Duodenal mucosa (tissue), 2 donors: ENCODE measurements at regions not wholly inside any gene's neighbourhood (a gene's known extent, or its start where the extent isn't known, plus 50 kb on each side); places are given as distances from the start of the nearest gene placed in this dataset.

Experiments used
- H3K27ac ChIP-seq: one replicate; pipeline ENCODE4 v1.7.0; 2013; ENCODE audit warnings: low read depth, low read length
- H3K27me3 ChIP-seq, 2 donors: one replicate each; pipeline ENCODE4 v1.7.0; 2013; ENCODE audit warnings: low read length in 2 of 2, control low read depth in 1 of 2; ENCODE audit not compliant: insufficient read depth in 2 of 2, control insufficient read depth in 1 of 2
- H3K36me3 ChIP-seq, 2 donors: one replicate each; pipeline ENCODE4 v1.7.0; 2013; ENCODE audit warnings: low read length in 2 of 2, control low read depth in 1 of 2; ENCODE audit not compliant: insufficient read depth in 2 of 2, control insufficient read depth in 1 of 2
- H3K4me1 ChIP-seq, 2 donors: one replicate each; pipeline ENCODE4 v1.7.0; 2013; ENCODE audit warnings: low read length in 2 of 2, control low read depth in 1 of 2; ENCODE audit not compliant: insufficient read depth in 2 of 2, control insufficient read depth in 1 of 2
- H3K4me3 ChIP-seq, 2 donors: one replicate each; pipeline ENCODE4 v1.7.0; 2013; ENCODE audit warnings: low read length in 2 of 2, low read depth in 1 of 2
- H3K9ac ChIP-seq, 2 donors: one replicate each; pipeline ENCODE4 v1.7.0; 2013; ENCODE audit warnings: low read length in 2 of 2, low read depth in 1 of 2
- H3K9me3 ChIP-seq, 2 donors: one replicate each; pipeline ENCODE4 v1.7.0; 2013; ENCODE audit warnings: low read length in 2 of 2, control low read depth in 1 of 2; ENCODE audit not compliant: control insufficient read depth in 1 of 2

DNA sequence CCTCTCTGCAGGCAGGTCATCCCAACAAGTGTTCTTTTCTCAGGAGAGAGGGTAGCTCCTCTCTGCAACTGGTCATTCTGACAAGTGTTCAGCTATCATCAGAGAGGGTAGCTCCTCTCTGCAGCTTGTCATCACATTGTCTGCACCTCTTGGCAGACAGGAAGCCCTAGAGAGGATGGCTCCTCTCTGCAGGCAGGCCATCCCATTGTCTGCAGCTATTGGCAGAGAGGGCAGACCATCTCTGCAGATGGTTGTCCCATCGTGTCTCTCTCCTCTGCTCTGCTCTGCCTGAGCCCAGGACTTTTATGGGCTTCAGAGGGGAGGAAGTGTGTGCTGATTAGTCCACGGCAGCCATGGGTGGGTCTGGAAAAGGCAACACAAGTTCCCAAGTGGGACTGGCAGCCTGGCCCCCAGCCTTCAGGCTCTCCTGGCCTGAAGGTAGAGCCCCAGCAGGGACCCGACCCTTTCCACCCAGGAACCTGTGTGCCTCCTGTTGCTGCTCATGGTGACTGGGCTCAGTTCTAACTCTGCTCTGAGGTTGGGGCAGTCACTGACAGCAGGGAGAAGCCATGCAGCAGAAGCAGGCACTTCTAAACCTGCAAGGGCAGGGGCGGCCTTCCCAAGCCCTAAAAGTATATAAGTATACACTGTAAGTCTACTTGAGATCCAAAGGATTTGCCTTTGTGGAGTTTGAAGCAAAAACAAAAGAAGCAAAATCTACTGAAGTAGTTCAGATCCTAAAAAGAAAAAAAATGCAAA lies 637.9 kb downstream of the PLOD2 start:
- Histone ChIP-seq H3K27ac (no peak overlapping the region), H3K27me3 (no peaks in the 10 kb centered on the region), H3K4me1 (no peaks in the 10 kb centered on the region), H3K9me3 (no peaks in the 10 kb centered on the region), H3K36me3 (no peaks in the 10 kb centered on the region), H3K4me3 (no peak overlapping the region), H3K9ac (no peak overlapping the region)

DNA sequence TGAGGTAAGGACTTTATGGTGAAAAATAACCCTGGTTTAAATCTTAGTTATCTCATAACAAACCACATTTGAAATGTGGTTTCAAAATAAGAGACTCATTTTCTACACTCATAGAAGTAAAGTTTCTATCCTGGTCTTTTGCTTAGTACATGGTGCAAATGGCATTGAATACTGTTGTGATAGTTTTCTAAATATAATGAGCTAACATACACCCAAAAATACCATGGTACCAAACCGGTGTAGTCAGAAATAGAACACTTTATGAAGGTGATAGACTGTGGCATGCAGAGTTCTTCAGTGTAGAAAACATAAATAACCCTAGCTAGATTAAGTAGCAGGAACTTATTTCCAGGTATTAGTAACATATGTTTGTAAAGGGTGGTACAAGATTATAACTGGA lies 629.4 kb downstream of the PLOD2 start:
- Histone ChIP-seq H3K4me1 (no peaks in the 10 kb centered on the region), H3K36me3 (no peaks in the 10 kb centered on the region), H3K4me3 (no peak overlapping the region), H3K27me3 (no peaks in the 10 kb centered on the region), H3K9ac (no peak overlapping the region), H3K9me3 (no peaks in the 10 kb centered on the region), H3K27ac (no peak overlapping the region)

DNA sequence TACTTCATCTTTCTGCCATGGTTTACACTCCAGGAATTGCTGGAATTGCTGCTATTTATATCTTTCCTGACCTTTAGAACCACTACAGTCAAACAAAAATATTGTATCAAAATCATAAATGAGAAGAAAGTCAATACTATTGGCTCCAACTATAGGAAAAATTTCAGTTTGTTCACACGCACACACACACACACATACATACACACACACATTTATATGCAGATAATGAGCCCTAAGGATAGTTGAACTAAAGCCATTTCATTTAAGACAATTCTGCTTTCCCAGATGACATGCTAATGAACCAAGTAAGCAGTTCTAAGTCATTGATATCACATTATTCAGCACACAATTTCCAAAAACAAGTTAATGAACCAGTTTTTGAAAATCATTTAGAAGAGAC lies 627.3 kb downstream of the PLOD2 start:
- no peaks in the 10 kb centered on the region for H3K4me1 ChIP-seq
- no peak overlapping the region for H3K9ac ChIP-seq
- no peaks in the 10 kb centered on the region for H3K9me3 ChIP-seq
- no peaks in the 10 kb centered on the region for H3K27me3 ChIP-seq
- H3K4me3 ChIP-seq: no peak overlapping the region
- H3K27ac ChIP-seq: no peak overlapping the region
- H3K36me3 ChIP-seq: no peaks in the 10 kb centered on the region

DNA sequence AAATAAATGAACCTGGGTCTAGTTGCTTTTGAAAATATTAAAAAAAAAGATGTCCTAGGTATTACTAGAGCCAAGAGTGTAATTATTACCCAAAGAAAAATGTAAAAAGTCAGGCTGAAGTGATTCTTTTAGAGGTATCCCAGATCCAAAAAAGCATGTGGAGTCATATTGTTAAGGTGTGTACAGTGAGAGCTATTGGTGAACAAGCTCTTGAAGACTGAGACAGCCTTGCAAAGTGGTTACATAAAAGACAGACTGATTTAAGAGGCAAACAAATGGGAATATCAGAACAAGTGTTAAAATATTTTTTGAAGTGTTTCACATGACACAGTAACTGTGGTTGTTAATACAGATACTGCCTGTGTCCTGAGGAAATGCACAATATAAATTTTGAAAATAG lies 624.5 kb downstream of the PLOD2 start:
- H3K27ac ChIP-seq: no peak overlapping the region
- H3K4me3 ChIP-seq: no peak overlapping the region
- no peaks in the 10 kb centered on the region for H3K27me3 ChIP-seq
- no peaks in the 10 kb centered on the region for H3K36me3 ChIP-seq
- H3K9ac ChIP-seq: no peak overlapping the region
- no peaks in the 10 kb centered on the region for H3K9me3 ChIP-seq
- H3K4me1 ChIP-seq: no peaks in the 10 kb centered on the region

DNA sequence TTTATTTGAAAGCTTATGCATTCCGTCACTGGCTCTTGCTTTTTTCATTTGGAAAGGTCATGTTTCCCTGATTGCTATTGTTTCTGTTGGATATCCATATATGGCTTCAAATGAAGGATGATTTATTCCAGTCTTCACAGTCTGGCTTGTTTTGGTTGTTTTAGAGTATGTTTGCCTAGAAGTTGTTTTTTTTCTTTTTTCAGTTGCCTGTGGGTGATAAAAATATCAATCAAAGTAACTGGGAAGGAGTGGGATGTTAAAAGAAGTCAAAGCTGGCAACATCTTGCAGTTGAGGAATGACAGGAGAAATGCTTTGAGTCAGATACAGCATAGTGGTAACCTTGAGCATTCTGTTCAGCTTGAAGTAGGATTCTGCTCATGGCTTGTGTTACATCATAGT lies 610.5 kb downstream of the PLOD2 start:
- Histone ChIP-seq H3K27me3 (no peaks in the 10 kb centered on the region), H3K9me3 (peaks cover 0 to 6% of the 10 kb centered on the region in 2 donors), H3K4me3 (no peak overlapping the region), H3K4me1 (no peaks in the 10 kb centered on the region), H3K36me3 (no peaks in the 10 kb centered on the region), H3K27ac (no peak overlapping the region), H3K9ac (no peak overlapping the region)

DNA sequence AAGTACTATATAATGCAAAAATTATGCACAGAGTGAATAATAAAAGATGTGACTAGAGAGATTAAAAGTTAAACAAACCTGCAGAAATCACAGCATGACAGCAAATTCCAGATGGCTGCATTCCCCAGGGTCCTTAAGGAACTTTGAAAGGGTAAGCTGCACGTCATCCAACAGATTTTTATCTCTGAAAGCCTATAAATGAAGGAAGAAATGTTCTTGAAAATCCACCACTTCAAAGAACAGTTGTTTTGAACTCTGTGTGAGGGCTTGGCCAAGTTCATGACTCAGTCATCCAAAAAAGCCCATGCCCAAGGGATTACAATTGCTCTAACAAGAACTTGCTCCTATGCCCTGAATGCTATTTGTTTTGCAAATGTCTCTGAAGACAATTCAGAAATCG lies 603.6 kb downstream of the PLOD2 start:
- no peak overlapping the region for H3K9ac ChIP-seq
- no peaks in the 10 kb centered on the region for H3K4me1 ChIP-seq
- H3K36me3 ChIP-seq: no peaks in the 10 kb centered on the region

DNA sequence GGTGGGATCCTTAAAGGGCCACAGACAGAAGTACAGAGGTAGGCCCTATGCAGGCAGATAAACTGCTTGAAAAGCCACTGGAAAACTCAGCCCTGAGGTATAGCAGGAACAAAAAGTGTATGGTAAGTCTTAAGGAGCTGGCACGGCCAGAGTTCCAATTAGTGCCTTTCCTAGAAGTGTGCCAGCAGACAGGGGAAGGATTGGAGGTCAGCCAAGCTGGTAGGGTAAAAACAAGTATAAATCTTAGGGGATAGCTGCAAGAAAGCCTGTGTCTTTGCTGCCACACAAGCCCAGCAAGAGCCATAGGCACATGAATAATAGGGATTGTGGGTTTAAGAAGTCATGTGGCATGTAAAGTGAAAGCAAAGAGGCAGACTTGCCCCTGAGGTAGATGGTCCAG lies 582.5 kb downstream of the PLOD2 start:
- Histone ChIP-seq H3K9me3 (no peaks in the 10 kb centered on the region), H3K9ac (no peak overlapping the region), H3K4me1 (no peaks in the 10 kb centered on the region), H3K27me3 (no peaks in the 10 kb centered on the region), H3K36me3 (no peaks in the 10 kb centered on the region), H3K4me3 (no peak overlapping the region), H3K27ac (no peak overlapping the region)

More for the DNA sequence above, 603.6 kb downstream of the PLOD2 start:
- H3K4me3 ChIP-seq: no peak overlapping the region
- no peaks in the 10 kb centered on the region for H3K9me3 ChIP-seq
- no peaks in the 10 kb centered on the region for H3K27me3 ChIP-seq
- no peak overlapping the region for H3K27ac ChIP-seq

DNA sequence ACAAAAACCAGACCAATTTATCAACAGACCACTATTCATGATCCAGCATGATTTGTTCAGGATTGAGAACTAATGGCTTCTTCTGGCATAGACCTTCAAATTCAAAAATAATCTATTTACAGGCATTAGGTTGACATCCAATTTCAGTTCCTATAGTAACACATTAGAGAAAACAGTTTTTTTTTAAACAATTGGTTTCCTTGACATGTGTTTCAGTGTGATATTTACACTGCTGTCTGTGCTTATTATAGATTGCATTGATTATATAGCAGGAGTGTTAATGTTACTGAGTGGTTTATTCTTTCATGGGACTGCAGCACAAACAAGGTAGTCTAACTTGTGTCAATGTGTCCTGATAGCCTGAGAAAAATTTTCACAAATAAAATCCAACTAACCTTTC lies 579.3 kb downstream of the PLOD2 start:
- H3K4me3 ChIP-seq: no peak overlapping the region
- H3K27ac ChIP-seq: no peak overlapping the region
- H3K36me3 ChIP-seq: no peaks in the 10 kb centered on the region
- H3K9ac ChIP-seq: no peak overlapping the region
- H3K4me1 ChIP-seq: no peaks in the 10 kb centered on the region
- no peaks in the 10 kb centered on the region for H3K9me3 ChIP-seq
- no peaks in the 10 kb centered on the region for H3K27me3 ChIP-seq

DNA sequence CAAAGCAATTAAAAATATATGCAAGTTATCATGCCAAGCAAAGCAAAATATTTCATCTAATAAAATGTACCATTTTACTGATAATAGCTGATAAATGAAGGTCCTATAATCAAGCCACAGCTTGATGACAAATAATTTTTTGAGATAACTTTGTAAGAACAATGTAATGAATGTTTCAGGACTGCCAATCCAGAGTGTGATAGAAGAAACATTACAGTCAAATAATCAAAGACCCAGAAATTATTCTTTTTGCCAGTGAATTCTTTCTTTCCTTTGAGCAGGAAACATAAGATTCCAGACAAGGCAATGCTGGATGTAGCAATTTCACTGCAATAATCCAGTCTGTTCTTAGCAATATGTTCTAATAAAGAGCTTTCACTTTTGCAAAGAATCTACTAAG lies 556.1 kb downstream of the PLOD2 start:
- Histone ChIP-seq H3K27ac (no peak overlapping the region), H3K36me3 (no peaks in the 10 kb centered on the region), H3K9me3 (no peaks in the 10 kb centered on the region), H3K27me3 (no peaks in the 10 kb centered on the region), H3K4me3 (no peak overlapping the region), H3K4me1 (no peaks in the 10 kb centered on the region), H3K9ac (no peak overlapping the region)

DNA sequence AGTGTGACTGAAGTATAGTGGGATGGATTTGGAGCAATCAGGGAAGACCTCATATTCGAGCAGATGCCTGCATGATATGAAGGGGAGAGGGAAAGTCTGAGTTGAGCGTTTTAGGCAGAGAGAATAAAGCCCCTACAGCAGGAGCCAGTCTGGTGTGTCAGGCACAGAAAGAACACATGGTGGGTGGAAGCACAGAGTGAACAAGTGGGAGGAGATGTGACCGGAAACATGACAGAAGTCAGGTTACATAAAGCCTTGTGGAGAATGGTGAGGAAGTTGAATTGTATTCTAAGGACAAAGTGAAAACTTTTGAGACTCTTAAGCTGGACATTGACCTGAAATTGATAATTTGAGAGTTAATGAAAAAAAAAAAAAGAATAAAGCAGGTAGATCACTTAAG lies 541.0 kb downstream of the PLOD2 start:
- H3K36me3 ChIP-seq: no peaks in the 10 kb centered on the region
- H3K9me3 ChIP-seq: peaks cover 0 to 14% of the 10 kb centered on the region in 2 donors
- H3K4me3 ChIP-seq: no peak overlapping the region
- H3K9ac ChIP-seq: no peak overlapping the region
- H3K27ac ChIP-seq: no peak overlapping the region
- H3K27me3 ChIP-seq: no peaks in the 10 kb centered on the region
- H3K4me1 ChIP-seq: no peaks in the 10 kb centered on the region

DNA sequence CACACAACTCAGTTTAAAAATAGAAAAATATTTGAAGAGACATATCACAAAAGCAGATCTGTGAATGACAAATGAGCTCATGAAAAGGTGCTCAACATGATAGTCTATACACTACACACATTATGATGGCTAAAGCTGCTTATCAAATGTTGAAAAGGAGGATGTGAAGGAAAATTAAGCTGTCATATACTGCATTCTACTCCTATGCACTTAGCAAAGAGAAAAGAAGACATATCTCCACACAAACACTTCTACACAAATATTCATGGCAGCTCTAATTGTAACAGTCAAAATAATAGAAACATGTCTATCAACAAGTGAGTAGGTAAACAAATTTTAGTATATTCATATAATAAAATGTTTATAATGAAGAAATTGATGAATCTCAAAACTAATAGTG lies 540.5 kb downstream of the PLOD2 start:
- Histone ChIP-seq H3K27ac (no peak overlapping the region), H3K9ac (no peak overlapping the region), H3K9me3 (peaks cover 0 to 14% of the 10 kb centered on the region in 2 donors), H3K4me3 (no peak overlapping the region), H3K27me3 (no peaks in the 10 kb centered on the region), H3K36me3 (no peaks in the 10 kb centered on the region), H3K4me1 (no peaks in the 10 kb centered on the region)
